MM.1S (cell line): ENCODE measurements at regions not wholly inside any gene's neighbourhood (a gene's known extent, or its start where the extent isn't known, plus 50 kb on each side); places are given as distances from the start of the nearest gene placed in this dataset.

Source experiments
- DNase-seq: peaks from one replicate; pipeline ENCODE4 v3.0.0-alpha.2; 2015
- H2AFZ ChIP-seq: fragments of 300-600 bp; sonication (generic); 2 replicates; pipeline ENCODE4 v1.6.0; 2016; ENCODE audit warnings: antibody characterized with exemption, low read length
- H3F3A ChIP-seq: fragments of 300-600 bp; sonication (generic); 2 replicates; pipeline ENCODE4 v1.6.1; 2016; ENCODE audit warnings: mild to moderate bottlenecking, antibody characterized with exemption, low read length, moderate library complexity, mixed read lengths; ENCODE audit not compliant: insufficient read depth
- H3K27ac ChIP-seq: fragments of 300-600 bp; sonication (generic); 2 replicates; pipeline ENCODE4 v1.5.1; 2016; ENCODE audit warnings: mild to moderate bottlenecking, low read length
- H3K27me3 ChIP-seq: fragments of 300-600 bp; sonication (generic); replicated peaks from 2 replicates; pipeline ENCODE4 v1.6.0; 2016; ENCODE audit warnings: low read length; ENCODE audit not compliant: insufficient read depth
- H3K36me3 ChIP-seq: fragments of 300-600 bp; sonication (generic); replicated peaks from 2 replicates; pipeline ENCODE4 v1.6.1; 2016; ENCODE audit warnings: mild to moderate bottlenecking, low read length, mixed read lengths; ENCODE audit not compliant: insufficient read depth
- H3K4me1 ChIP-seq: fragments of 300-600 bp; sonication (generic); 2 replicates; pipeline ENCODE4 v1.6.1; 2016; ENCODE audit warnings: low read length, mixed read lengths
- H3K4me2 ChIP-seq: fragments of 300-600 bp; sonication (generic); 2 replicates; pipeline ENCODE4 v1.6.0; 2016; ENCODE audit warnings: low read depth, low read length
- H3K4me3 ChIP-seq: fragments of 300-600 bp; sonication (generic); 2 replicates; pipeline ENCODE4 v1.5.1; 2016; ENCODE audit warnings: low read length, mixed read lengths
- H3K79me2 ChIP-seq: fragments of 300-600 bp; sonication (generic); 2 replicates; pipeline ENCODE4 v1.6.1; 2016; ENCODE audit warnings: mixed run types, low read length, mixed read lengths
- H3K9ac ChIP-seq: fragments of 300-600 bp; sonication (generic); 2 replicates; pipeline ENCODE4 v1.6.1; 2016; ENCODE audit warnings: low read length, mixed read lengths
- H3K9me2 ChIP-seq: fragments of 300-600 bp; sonication (generic); replicated peaks from 2 replicates; pipeline ENCODE4 v1.6.1; 2016; ENCODE audit warnings: mild to moderate bottlenecking, low read length, mixed read lengths; ENCODE audit not compliant: insufficient read depth
- H3K9me3 ChIP-seq: fragments of 300-600 bp; sonication (generic); replicated peaks from 2 replicates; pipeline ENCODE4 v1.6.1; 2016; ENCODE audit warnings: mild to moderate bottlenecking, low read length, mixed read lengths; ENCODE audit not compliant: insufficient read depth
- H4K20me1 ChIP-seq: fragments of 300-600 bp; sonication (generic); 2 replicates; pipeline ENCODE4 v1.6.1; 2016; ENCODE audit warnings: mild to moderate bottlenecking, low read length, moderate library complexity, mixed read lengths; ENCODE audit not compliant: insufficient read depth
- EZH2 ChIP-seq: fragments of 300-600 bp; sonication (generic); optimal IDR thresholded peaks from 2 replicates; pipeline ENCODE3; 2017; ENCODE audit warnings: low read depth, mild to moderate bottlenecking, antibody characterized with exemption, low read length, mixed read lengths
- EZH2phosphoT487 ChIP-seq: fragments of 300-600 bp; sonication (generic); IDR thresholded peaks from 2 replicates; pipeline ENCODE4 v1.6.1; 2018; ENCODE audit warnings: antibody characterized with exemption, low read length
- TF ChIP-seq, protein P1 (sequence below): fragments of 300-600 bp; sonication (generic); IDR thresholded peaks from 2 replicates; pipeline ENCODE4 v1.5.1; 2016; ENCODE audit warnings: antibody characterized with exemption, low read length, mixed read lengths

DNA sequence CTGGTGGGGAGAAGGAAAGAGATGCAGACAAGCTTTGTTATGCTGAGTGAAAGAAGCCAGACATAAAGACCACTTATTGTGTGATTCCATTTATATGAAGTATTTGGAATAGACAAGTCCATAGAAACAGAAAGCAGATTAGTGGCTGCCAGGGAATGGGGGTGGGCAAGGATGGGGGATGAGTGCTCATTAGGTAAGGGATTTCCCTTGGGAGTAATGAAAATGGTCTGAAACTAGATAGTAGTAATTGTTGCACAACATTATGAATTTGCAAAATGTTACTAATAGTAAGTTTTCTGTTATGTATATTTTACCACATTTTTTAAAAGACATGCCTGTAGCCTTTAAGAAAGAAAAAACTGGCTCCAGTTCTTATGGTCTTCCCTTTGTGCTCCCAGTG lies 154.9 kb downstream of the LNPK start:
- Histone ChIP-seq H3K9me3 (no peaks in the 10 kb centered on the region), H3K79me2 (no peaks in the 10 kb centered on the region)

DNA sequence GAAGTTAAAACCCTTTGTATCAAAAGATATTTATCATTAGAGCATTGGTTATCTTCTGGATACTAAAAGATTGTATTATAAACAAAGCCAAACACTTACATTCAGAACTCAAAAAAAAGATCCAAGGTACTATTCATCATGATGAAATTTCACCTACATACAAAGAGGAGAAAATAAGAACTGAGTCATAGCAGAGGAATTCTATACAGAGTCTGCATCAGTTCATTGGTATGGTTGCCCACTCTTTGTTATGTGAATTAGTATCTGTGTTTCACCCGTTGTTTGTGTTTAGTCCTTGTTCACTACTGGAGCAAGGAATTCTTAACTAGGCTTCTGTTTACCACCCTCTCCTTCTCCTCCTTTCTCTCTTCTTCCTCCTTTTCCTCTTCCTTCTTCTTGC lies 157.9 kb downstream of the LNPK start:
- Histone ChIP-seq H3K4me1 (no peaks in the 10 kb centered on the region), H3K27ac (no peak overlapping the region), H3K27me3 (no peaks in the 10 kb centered on the region), H3K9me2 (no peaks in the 10 kb centered on the region), H3F3A (no peaks in the 10 kb centered on the region), H3K36me3 (no peaks in the 10 kb centered on the region), H3K4me3 (no peak overlapping the region), H4K20me1 (no peaks in the 10 kb centered on the region), H2AFZ (no peak overlapping the region), H3K79me2 (no peaks in the 10 kb centered on the region), H3K9ac (no peak overlapping the region), H3K9me3 (no peaks in the 10 kb centered on the region), H3K4me2 (no peak overlapping the region)
- TF ChIP-seq, protein P1, sequence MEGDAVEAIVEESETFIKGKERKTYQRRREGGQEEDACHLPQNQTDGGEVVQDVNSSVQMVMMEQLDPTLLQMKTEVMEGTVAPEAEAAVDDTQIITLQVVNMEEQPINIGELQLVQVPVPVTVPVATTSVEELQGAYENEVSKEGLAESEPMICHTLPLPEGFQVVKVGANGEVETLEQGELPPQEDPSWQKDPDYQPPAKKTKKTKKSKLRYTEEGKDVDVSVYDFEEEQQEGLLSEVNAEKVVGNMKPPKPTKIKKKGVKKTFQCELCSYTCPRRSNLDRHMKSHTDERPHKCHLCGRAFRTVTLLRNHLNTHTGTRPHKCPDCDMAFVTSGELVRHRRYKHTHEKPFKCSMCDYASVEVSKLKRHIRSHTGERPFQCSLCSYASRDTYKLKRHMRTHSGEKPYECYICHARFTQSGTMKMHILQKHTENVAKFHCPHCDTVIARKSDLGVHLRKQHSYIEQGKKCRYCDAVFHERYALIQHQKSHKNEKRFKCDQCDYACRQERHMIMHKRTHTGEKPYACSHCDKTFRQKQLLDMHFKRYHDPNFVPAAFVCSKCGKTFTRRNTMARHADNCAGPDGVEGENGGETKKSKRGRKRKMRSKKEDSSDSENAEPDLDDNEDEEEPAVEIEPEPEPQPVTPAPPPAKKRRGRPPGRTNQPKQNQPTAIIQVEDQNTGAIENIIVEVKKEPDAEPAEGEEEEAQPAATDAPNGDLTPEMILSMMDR: no peak
- TF ChIP-seq EZH2 (no peak), EZH2phosphoT487 (no peak)
- no peak for DNase-seq

More for the DNA sequence above, 154.9 kb downstream of the LNPK start:
- no peaks in the 10 kb centered on the region for H3K27me3 ChIP-seq
- no peak overlapping the region for H2AFZ ChIP-seq
- no peaks in the 10 kb centered on the region; the same call in 1 of the 2 replicates for H3K36me3 ChIP-seq
- no peak for TF ChIP-seq EZH2
- TF ChIP-seq EZH2phosphoT487: no peak
- TF ChIP-seq, protein P1: no peak
- no peaks in the 10 kb centered on the region for H4K20me1 ChIP-seq
- no peak for DNase-seq
- no peak overlapping the region for H3K4me2 ChIP-seq
- no peaks in the 10 kb centered on the region for H3K9me2 ChIP-seq
- no peak overlapping the region for H3K27ac ChIP-seq
- H3F3A ChIP-seq: no peaks in the 10 kb centered on the region
- no peak overlapping the region for H3K9ac ChIP-seq
- H3K4me1 ChIP-seq: no peaks in the 10 kb centered on the region
- no peak overlapping the region for H3K4me3 ChIP-seq

DNA sequence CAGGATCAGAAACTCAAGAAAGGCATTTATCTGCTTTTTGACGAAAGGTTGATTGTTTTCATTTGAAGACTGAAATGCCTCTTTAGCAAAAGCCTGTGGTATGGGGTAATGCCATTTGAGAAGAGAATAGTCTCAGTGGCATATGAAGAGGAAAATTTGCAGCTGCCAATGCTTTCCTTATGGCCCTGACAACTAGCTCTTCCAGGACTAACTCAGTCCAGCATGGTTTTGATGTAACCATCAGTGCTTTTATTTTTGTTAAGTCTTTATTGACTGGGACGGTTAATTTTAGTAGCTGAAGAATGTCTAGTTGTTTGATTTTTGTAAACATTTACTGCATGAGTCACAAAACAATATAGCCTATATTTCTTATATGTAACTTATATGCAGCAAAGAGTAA lies 158.4 kb downstream of the LNPK start:
- Histone ChIP-seq H3F3A (no peaks in the 10 kb centered on the region), H3K79me2 (no peaks in the 10 kb centered on the region), H2AFZ (no peak overlapping the region), H3K27me3 (no peaks in the 10 kb centered on the region), H3K9me3 (no peaks in the 10 kb centered on the region), H4K20me1 (no peaks in the 10 kb centered on the region), H3K36me3 (no peaks in the 10 kb centered on the region), H3K9ac (no peak overlapping the region), H3K9me2 (no peaks in the 10 kb centered on the region), H3K4me1 (no peaks in the 10 kb centered on the region), H3K27ac (no peak overlapping the region), H3K4me3 (no peak overlapping the region), H3K4me2 (no peak overlapping the region)
- no peak for TF ChIP-seq EZH2phosphoT487
- no peak for TF ChIP-seq EZH2
- TF ChIP-seq, protein P1: no peak
- no peak for DNase-seq
